ENCODE measurements at regions not wholly inside any gene's neighbourhood (a gene's known extent, or its start where the extent isn't known, plus 50 kb on each side); places are given as distances from the start of the nearest gene placed in this dataset.
"Not testable (repeated sequence)": the region's sequence is repeated elsewhere in the genome, so short reads cannot be mapped to it uniquely, and the experiment has no call there.

GRCh38 chr5:36459176-36460135, 146.9 kb upstream of the SLC1A3 start:
- H3K4me1 ChIP-seq: no peaks in the 10 kb centered on the region
- TF ChIP-seq CTCF (IDR thresholded peaks at IDR 0.05; ENCODE audit: low read depth, low read length): peak; percentile 49
- no peaks in the 10 kb centered on the region for H3K9me3 ChIP-seq
- no peaks in the 10 kb centered on the region for H3K36me3 ChIP-seq
- no peak for DNase-seq
- H3K27me3 ChIP-seq: no peaks in the 10 kb centered on the region
- H3K4me3 ChIP-seq (ENCODE audit: low read depth, low read length): no peak overlapping the region

GRCh38 chr5:36462295-36463021, 143.9 kb upstream of the SLC1A3 start:
- Histone ChIP-seq H3K27me3 (no peaks in the 10 kb centered on the region), H3K4me3 (ENCODE audit: low read depth, low read length) (no peak overlapping the region), H3K36me3 (no peaks in the 10 kb centered on the region), H3K9me3 (no peaks in the 10 kb centered on the region), H3K4me1 (no peaks in the 10 kb centered on the region)
- no peak for DNase-seq
- no peak for TF ChIP-seq CTCF (IDR thresholded peaks at IDR 0.05; ENCODE audit: low read depth, low read length)

- not testable (repeated sequence) for DNase-seq, H3K27me3 ChIP-seq
Measured at GRCh38 chr5:36475942-36476341, 130.5 kb upstream of the SLC1A3 start.

GRCh38 chr5:36478646-36479317, 127.6 kb upstream of the SLC1A3 start:
- no peaks in the 10 kb centered on the region for H3K36me3 ChIP-seq
- TF ChIP-seq CTCF (IDR thresholded peaks at IDR 0.05; ENCODE audit: low read depth, low read length): no peak
- H3K9me3 ChIP-seq: no peaks in the 10 kb centered on the region

More at GRCh38 chr5:36475942-36476341, 130.5 kb upstream of the SLC1A3 start:
- not testable (repeated sequence) for H3K36me3 ChIP-seq; H3K9me3 ChIP-seq; H3K4me3 ChIP-seq (ENCODE audit: low read depth, low read length); H3K4me1 ChIP-seq

GRCh38 chr5:36481454-36482120, 124.8 kb upstream of the SLC1A3 start:
- Histone ChIP-seq H3K9me3 (no peaks in the 10 kb centered on the region), H3K27me3 (no peaks in the 10 kb centered on the region), H3K4me1 (no peaks in the 10 kb centered on the region), H3K4me3 (ENCODE audit: low read depth, low read length) (no peak overlapping the region), H3K36me3 (no peaks in the 10 kb centered on the region)
- no peak for DNase-seq
- no peak for TF ChIP-seq CTCF (IDR thresholded peaks at IDR 0.05; ENCODE audit: low read depth, low read length)

More at GRCh38 chr5:36478646-36479317, 127.6 kb upstream of the SLC1A3 start:
- DNase-seq: no peak
- Histone ChIP-seq H3K4me1 (no peaks in the 10 kb centered on the region), H3K4me3 (ENCODE audit: low read depth, low read length) (no peak overlapping the region), H3K27me3 (no peaks in the 10 kb centered on the region)

- H3K36me3 ChIP-seq: no peaks in the 10 kb centered on the region
- no peaks in the 10 kb centered on the region for H3K9me3 ChIP-seq
- DNase-seq: no peak
- no peaks in the 10 kb centered on the region for H3K4me1 ChIP-seq
- no peaks in the 10 kb centered on the region for H3K27me3 ChIP-seq
- TF ChIP-seq CTCF (IDR thresholded peaks at IDR 0.05; ENCODE audit: low read depth, low read length): no peak
- no peak overlapping the region for H3K4me3 ChIP-seq (ENCODE audit: low read depth, low read length)
Measured at GRCh38 chr5:36482812-36483211, 123.6 kb upstream of the SLC1A3 start.

Measured in BE2C (cell line).